H1 (cell line): ENCODE measurements at regions not wholly inside any gene's neighbourhood (a gene's known extent, or its start where the extent isn't known, plus 50 kb on each side); places are given as distances from the start of the nearest gene placed in this dataset.

Experiments
- CTCF ChIA-PET: fragments of 300-600 bp; sonication (Branson Sonifier 250); formaldehyde crosslinking; loops from one replicate; lab custom pipeline; 2021; ENCODE audit not compliant: partially characterized antibody; lab: Charles Lee
- POLR2A ChIA-PET: fragments of 300-600 bp; sonication (Branson Sonifier 250); formaldehyde crosslinking; loops from one replicate; lab custom pipeline; 2021; ENCODE audit warnings: inconsistent platforms; ENCODE audit not compliant: partially characterized antibody; lab: Charles Lee
- DNase-seq, 2 experiments: peaks; one replicate each; pipeline versions ENCODE4 v3.0.0 to v3.0.0-alpha.2; 2010 to 2022; ENCODE audit warnings: low spot score in 2 of 2, low read depth in 1 of 2, mixed read lengths in 1 of 2
- FAIRE-seq: peaks from 2 replicates; lab custom pipeline; 2011; peaks lifted over from hg19 to GRCh38; lab: Jason Lieb, UNC
- H2AFZ ChIP-seq: 2 replicates; pipeline ENCODE4 v1.8.1; 2012; ENCODE audit warnings: low read length, inconsistent platforms
- H2AK5ac ChIP-seq: 2 replicates; pipeline ENCODE4 v1.6.1; 2013; ENCODE audit warnings: low read depth, low read length
- H2BK120ac ChIP-seq: replicated peaks from 2 replicates; pipeline ENCODE3; 2013; ENCODE audit warnings: low read depth, low read length, inconsistent platforms
- H2BK12ac ChIP-seq: 2 replicates; pipeline ENCODE4 v1.6.1; 2013; ENCODE audit warnings: low read depth, low read length
- H2BK15ac ChIP-seq: 2 replicates; pipeline ENCODE4 v1.6.1; 2013; ENCODE audit warnings: low read length
- H2BK20ac ChIP-seq: 2 replicates; pipeline ENCODE4 v1.6.1; 2013; ENCODE audit warnings: low read length
- H2BK5ac ChIP-seq: 2 replicates; pipeline ENCODE4 v1.6.1; 2013; ENCODE audit warnings: low read depth, low read length
- H3K14ac ChIP-seq: 2 replicates; pipeline ENCODE4 v1.6.1; 2013; ENCODE audit warnings: inconsistent platforms; ENCODE audit not compliant: insufficient read length
- H3K18ac ChIP-seq: 2 replicates; pipeline ENCODE4 v1.6.1; 2013; ENCODE audit warnings: low read length; ENCODE audit errors: extremely low read depth
- H3K23ac ChIP-seq: 2 replicates; pipeline ENCODE4 v1.6.1; 2013; ENCODE audit warnings: inconsistent platforms; ENCODE audit not compliant: insufficient read length
- H3K23me2 ChIP-seq: 2 replicates; pipeline ENCODE4 v1.6.1; 2013; ENCODE audit warnings: low read depth, low read length
- H3K27ac ChIP-seq: 2 replicates; pipeline ENCODE4 v1.6.1; 2011; ENCODE audit warnings: low read depth, low read length, inconsistent platforms
- H3K27me3 ChIP-seq, 4 experiments: replicated peaks in 1 of 4; 1 replicate in 1 of 4; 2 replicates in 3 of 4; pipeline versions ENCODE4 v1.6.1 to v1.8.1; 2011 to 2013; ENCODE audit warnings: low read length in 3 of 4, mild to moderate bottlenecking in 3 of 4, inconsistent platforms in 2 of 4, mixed read lengths in 2 of 4, moderate library complexity in 1 of 4; ENCODE audit not compliant: control insufficient read depth in 3 of 4, insufficient read depth in 3 of 4; ENCODE audit errors: extremely low read depth in 1 of 4
- H3K36me3 ChIP-seq, 4 experiments: 2 replicates each; pipeline versions ENCODE4 v1.6.1 to v1.8.1; 2011 to 2013; ENCODE audit warnings: mild to moderate bottlenecking in 4 of 4, low read length in 3 of 4, moderate library complexity in 2 of 4, control low read depth in 1 of 4, inconsistent platforms in 1 of 4; ENCODE audit not compliant: insufficient read depth in 4 of 4, control insufficient read depth in 2 of 4
- H3K4ac ChIP-seq: replicated peaks from 2 replicates; pipeline ENCODE3; 2013; ENCODE audit warnings: low read length, low read depth, mixed read lengths, inconsistent platforms; ENCODE audit not compliant: insufficient read length
- H3K4me1 ChIP-seq, 4 experiments: replicated peaks in 1 of 4; 1 replicate in 1 of 4; 2 replicates in 3 of 4; pipeline versions ENCODE4 v1.6.1 to v1.8.1; 2011 to 2013; ENCODE audit warnings: low read length in 3 of 4, inconsistent platforms in 2 of 4, mixed read lengths in 1 of 4; ENCODE audit not compliant: insufficient read depth in 4 of 4, control insufficient read depth in 3 of 4
- H3K4me2 ChIP-seq, 2 experiments: 2 replicates each; pipeline versions ENCODE4 v1.6.1 to v1.8.1; 2011 to 2013; ENCODE audit warnings: low read depth in 2 of 2, low read length in 2 of 2, control low read depth in 1 of 2, inconsistent platforms in 1 of 2, mild to moderate bottlenecking in 1 of 2; ENCODE audit not compliant: insufficient read depth in 1 of 2
- H3K4me3 ChIP-seq, 4 experiments: fragments of 200-600, 300-600 bp in 1 of 4; sonication (generic), shearing (Covaris generic), sonication (Bioruptor Twin) in 1 of 4; 2 replicates each; pipeline versions ENCODE4 v1.5.1 to v1.8.1; 2011 to 2016; ENCODE audit warnings: low read length in 4 of 4, low read depth in 3 of 4, control low read depth in 2 of 4, inconsistent platforms in 2 of 4, mild to moderate bottlenecking in 2 of 4, mixed read lengths in 1 of 4, moderate library complexity in 1 of 4; ENCODE audit not compliant: insufficient read depth in 2 of 4; ENCODE audit errors: extremely low read depth in 1 of 4
- H3K56ac ChIP-seq: replicated peaks from 2 replicates; pipeline ENCODE3; 2013; ENCODE audit warnings: low read depth, mild to moderate bottlenecking, mixed read lengths, low read length, inconsistent platforms; ENCODE audit not compliant: insufficient read length
- H3K79me1 ChIP-seq: 2 replicates; pipeline ENCODE4 v1.6.1; 2013; ENCODE audit warnings: low read depth, low read length, control low read depth
- H3K79me2 ChIP-seq, 2 experiments: 2 replicates each; pipeline versions ENCODE4 v1.6.1 to v1.8.1; 2012 to 2013; ENCODE audit warnings: low read length in 2 of 2, mild to moderate bottlenecking in 2 of 2, inconsistent platforms in 1 of 2; ENCODE audit not compliant: insufficient read depth in 2 of 2, control insufficient read depth in 1 of 2
- H3K9ac ChIP-seq, 4 experiments: replicated peaks in 1 of 4; 1 replicate in 1 of 4; 2 replicates in 3 of 4; pipeline versions ENCODE4 v1.6.1 to v1.8.1; 2011 to 2013; ENCODE audit warnings: low read depth in 3 of 4, low read length in 3 of 4, control low read depth in 2 of 4, mild to moderate bottlenecking in 2 of 4, moderate library complexity in 2 of 4, inconsistent platforms in 1 of 4; ENCODE audit errors: extremely low read depth in 1 of 4
- H3K9me3 ChIP-seq, 2 experiments: 2 replicates each; pipeline versions ENCODE4 v1.6.1 to v1.8.1; 2012 to 2013; ENCODE audit warnings: mild to moderate bottlenecking in 2 of 2, moderate library complexity in 2 of 2, control low read depth in 1 of 2, inconsistent platforms in 1 of 2, low read depth in 1 of 2, low read length in 1 of 2, mixed read lengths in 1 of 2; ENCODE audit not compliant: insufficient read depth in 2 of 2
- H4K20me1 ChIP-seq, 2 experiments: replicated peaks in 1 of 2; 2 replicates each; pipeline versions ENCODE3 to v1.8.1; 2011 to 2013; ENCODE audit warnings: inconsistent platforms in 2 of 2, low read length in 2 of 2, mild to moderate bottlenecking in 1 of 2; ENCODE audit not compliant: insufficient read depth in 2 of 2, control insufficient read depth in 1 of 2
- H4K5ac ChIP-seq: 2 replicates; pipeline ENCODE4 v1.6.1; 2013; ENCODE audit warnings: low read length, low read depth, mixed read lengths, inconsistent platforms; ENCODE audit not compliant: insufficient read length
- H4K8ac ChIP-seq: 2 replicates; pipeline ENCODE4 v1.8.0; 2013; ENCODE audit warnings: mild to moderate bottlenecking, moderate library complexity, low read length, inconsistent platforms; ENCODE audit not compliant: insufficient read depth; ENCODE audit errors: extremely low read depth
- H4K91ac ChIP-seq: replicated peaks from 2 replicates; pipeline ENCODE3; 2013; ENCODE audit warnings: low read length, mixed read lengths, inconsistent platforms; ENCODE audit not compliant: insufficient read length
- CBX5 ChIP-seq: fragments of 300-800, 300-1000 bp; sonication (generic); IDR thresholded peaks from 2 replicates; pipeline ENCODE4 v1.7.1; 2016; ENCODE audit warnings: antibody characterized with exemption, low read length, low read depth
- CREB1 ChIP-seq: IDR thresholded peaks from 2 replicates; pipeline ENCODE4 v1.6.1; 2012; ENCODE audit warnings: inconsistent platforms
- FOSL1 ChIP-seq: IDR thresholded peaks from 2 replicates; pipeline ENCODE4 v1.6.1; 2011; ENCODE audit warnings: mild to moderate bottlenecking, low read depth, low read length, moderate library complexity; ENCODE audit not compliant: insufficient read depth
- HDAC6 ChIP-seq: IDR thresholded peaks from one replicate; pipeline ENCODE4 v1.7.1; 2012; ENCODE audit warnings: low read depth, mild to moderate bottlenecking, inconsistent platforms, low read length, moderate library complexity
- SAP30 ChIP-seq: fragments of 300-600 bp; sonication (generic); IDR thresholded peaks from 2 replicates; pipeline ENCODE4 v1.7.1; 2012; ENCODE audit warnings: low read length, moderate library complexity, mild to moderate bottlenecking, inconsistent platforms; ENCODE audit not compliant: insufficient read depth, insufficient replicate concordance
- TBP ChIP-seq: IDR thresholded peaks from 2 replicates; pipeline ENCODE4 v1.6.1; 2011; ENCODE audit warnings: low read depth, low read length, improper control_type of control experiment
- TCF12 ChIP-seq: IDR thresholded peaks from 2 replicates; pipeline ENCODE4 v1.6.1; 2011; ENCODE audit warnings: low read depth, mild to moderate bottlenecking, low read length
- ZNF274 ChIP-seq: IDR thresholded peaks from 2 replicates; pipeline ENCODE4 v1.7.0; 2012; ENCODE audit warnings: low read length, borderline replicate concordance; ENCODE audit errors: extremely low read depth
- WGBS, 2 experiments: shearing (Covaris generic) in 1 of 2; methylation state at CpG; one replicate each; pipeline versions ENCODE4 v1.1.6 to v1.1.7; 2013 to 2015; ENCODE audit warnings: low lambda C conversion rate in 2 of 2, mixed read lengths in 2 of 2, inconsistent platforms in 1 of 2, low coverage in 1 of 2, missing lambda C conversion rate in 1 of 2; ENCODE audit not compliant: insufficient replicate concordance in 2 of 2, insufficient coverage in 1 of 2, insufficient read length in 1 of 2; ENCODE audit errors: extremely low coverage in 1 of 2, missing lambda C conversion rate in 1 of 2; 5-methylcytosine and 5-hydroxymethylcytosine counted together
- TF ChIP-seq, protein P1 (sequence below): IDR thresholded peaks from 2 replicates; pipeline ENCODE4 v1.6.1; 2012; ENCODE audit warnings: inconsistent platforms
- TF ChIP-seq, protein P2 (sequence below): IDR thresholded peaks from 2 replicates; pipeline ENCODE4 v1.6.1; 2012; ENCODE audit warnings: low read length, inconsistent platforms

DNA sequence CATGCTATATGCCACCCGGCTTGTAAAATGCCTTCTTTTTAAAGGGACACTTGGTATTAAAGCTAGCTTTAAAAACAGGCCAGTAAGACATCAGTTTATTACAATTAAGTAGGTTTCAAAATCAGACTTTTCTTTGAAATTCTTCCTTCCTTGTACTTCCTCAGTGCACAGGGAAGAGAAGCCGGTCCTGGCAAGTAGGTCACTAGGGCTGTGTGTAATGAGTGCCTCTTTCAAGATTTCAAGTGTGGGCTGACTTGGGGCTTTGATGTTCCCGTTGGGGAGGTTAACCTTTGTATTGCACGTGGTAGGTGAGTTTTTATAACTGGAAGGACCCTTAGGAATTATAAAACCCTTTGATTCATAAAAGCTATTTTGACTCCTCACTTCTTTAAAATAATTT, 566.4 kb upstream of the ID2 start:
- Histone ChIP-seq H3K79me2 (no peaks in the 10 kb centered on the region), H3K4ac (no peak overlapping the region), H3K4me1 (no peaks in the 10 kb centered on the region; a peak in 1 of 7 replicates), H4K91ac (no peak overlapping the region), H3K27me3 (no peaks in the 10 kb centered on the region; a peak in 1 of 7 replicates), H2BK5ac (no peak overlapping the region), H3K4me3 (no peak overlapping the region), H2BK15ac (no peak overlapping the region), H4K20me1 (no peaks in the 10 kb centered on the region), H3K18ac (no peak overlapping the region), H2BK120ac (no peak overlapping the region), H3K27ac (no peak overlapping the region), H2AFZ (no peak overlapping the region), H3K9ac (no peak overlapping the region), H4K8ac (no peak overlapping the region), H3K14ac (no peak overlapping the region), H4K5ac (no peak overlapping the region), H2BK20ac (no peak overlapping the region), H3K56ac (no peak overlapping the region), H3K79me1 (no peaks in the 10 kb centered on the region), H3K9me3 (0 out of 4 replicates have a peak, but pooled peaks cover 0 to 1% of the 10 kb centered on the region in 2 experiments), H3K36me3 (no peaks in the 10 kb centered on the region), H3K4me2 (no peak overlapping the region), H2BK12ac (no peak overlapping the region), H3K23me2 (no peaks in the 10 kb centered on the region), H3K23ac (no peak overlapping the region), H2AK5ac (no peak overlapping the region)
- no peak for DNase-seq
- 91% methylated on average over 4 of the region's 4 CpGs; no CpG with 5 or more reads in 1 of the 2 experiments for WGBS, 2 experiments
- CTCF ChIA-PET = no interaction called here
- FAIRE-seq = no peak
- POLR2A ChIA-PET = no interaction called here
- TF ChIP-seq SAP30 (no peak), FOSL1 (no peak), ZNF274 (no peak), TBP (no peak), HDAC6 (no peak), CREB1 (no peak), CBX5 (no peak), TCF12 (no peak)
- TF ChIP-seq, protein P1, sequence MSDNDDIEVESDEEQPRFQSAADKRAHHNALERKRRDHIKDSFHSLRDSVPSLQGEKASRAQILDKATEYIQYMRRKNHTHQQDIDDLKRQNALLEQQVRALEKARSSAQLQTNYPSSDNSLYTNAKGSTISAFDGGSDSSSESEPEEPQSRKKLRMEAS = no peak
- TF ChIP-seq, protein P2, sequence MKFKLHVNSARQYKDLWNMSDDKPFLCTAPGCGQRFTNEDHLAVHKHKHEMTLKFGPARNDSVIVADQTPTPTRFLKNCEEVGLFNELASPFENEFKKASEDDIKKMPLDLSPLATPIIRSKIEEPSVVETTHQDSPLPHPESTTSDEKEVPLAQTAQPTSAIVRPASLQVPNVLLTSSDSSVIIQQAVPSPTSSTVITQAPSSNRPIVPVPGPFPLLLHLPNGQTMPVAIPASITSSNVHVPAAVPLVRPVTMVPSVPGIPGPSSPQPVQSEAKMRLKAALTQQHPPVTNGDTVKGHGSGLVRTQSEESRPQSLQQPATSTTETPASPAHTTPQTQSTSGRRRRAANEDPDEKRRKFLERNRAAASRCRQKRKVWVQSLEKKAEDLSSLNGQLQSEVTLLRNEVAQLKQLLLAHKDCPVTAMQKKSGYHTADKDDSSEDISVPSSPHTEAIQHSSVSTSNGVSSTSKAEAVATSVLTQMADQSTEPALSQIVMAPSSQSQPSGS = no peak
